ENCODE measurements at regions not wholly inside any gene's neighbourhood (a gene's known extent, or its start where the extent isn't known, plus 50 kb on each side); places are given as distances from the start of the nearest gene placed in this dataset.

GRCh38 chr7:112963634-112964033 lies 123.0 kb downstream of the GPR85 start:
- Mint-ChIP-seq H3K27me3 (ENCODE audit: insufficient read depth) (no peaks in the 10 kb centered on the region), H3K9me3 (no peaks in the 10 kb centered on the region), H3K36me3 (ENCODE audit: low read depth) (no peaks in the 10 kb centered on the region), H3K27ac (no peak overlapping the region), H3K4me1 (no peaks in the 10 kb centered on the region), H3K4me3 (no peak overlapping the region)
- no peak for TF ChIP-seq CTCF (conservative IDR thresholded peaks at IDR 0.05)
- no peaks in the 10 kb centered on the region for H3K9me3 ChIP-seq (ENCODE audit: control insufficient read depth, low read length)
- no peak overlapping the region for H3K27ac ChIP-seq (ENCODE audit: low read depth, low read length)
- H3K36me3 ChIP-seq (ENCODE audit: control insufficient read depth, insufficient read depth, low read length): no peaks in the 10 kb centered on the region
- H3K4me3 ChIP-seq (ENCODE audit: low read length): no peak overlapping the region
- no peak for DNase-seq
- no peak overlapping the region for H3K9ac ChIP-seq (ENCODE audit: extremely low read depth, low read length, poor library complexity, severe bottlenecking)
- no peaks in the 10 kb centered on the region for H3K4me1 ChIP-seq (ENCODE audit: control insufficient read depth, insufficient read depth, low read length)
- 67% methylated on average over 1 of the region's 1 CpG; no CpG with 5 or more reads in 1 of the 2 experiments for WGBS, 2 experiments (ENCODE audit: insufficient coverage in 1 of 2, insufficient read length in 1 of 2)
- H3K27me3 ChIP-seq (ENCODE audit: control insufficient read depth, insufficient read depth, low read length, poor library complexity, severe bottlenecking): no peaks in the 10 kb centered on the region

GRCh38 chr7:112962815-112963214 lies 123.8 kb downstream of the GPR85 start:
- Mint-ChIP-seq H3K27ac (no peak overlapping the region), H3K36me3 (ENCODE audit: low read depth) (no peaks in the 10 kb centered on the region), H3K4me3 (no peak overlapping the region), H3K4me1 (no peaks in the 10 kb centered on the region), H3K9me3 (no peaks in the 10 kb centered on the region), H3K27me3 (ENCODE audit: insufficient read depth) (no peaks in the 10 kb centered on the region)
- 75 to 87% methylated on average over 1 to 2 of the region's 3 CpGs for WGBS, 2 experiments (ENCODE audit: insufficient coverage in 1 of 2, insufficient read length in 1 of 2)
- Histone ChIP-seq H3K36me3 (ENCODE audit: control insufficient read depth, insufficient read depth, low read length) (no peaks in the 10 kb centered on the region), H3K4me3 (ENCODE audit: low read length) (no peak overlapping the region), H3K27me3 (ENCODE audit: control insufficient read depth, insufficient read depth, low read length, poor library complexity, severe bottlenecking) (no peaks in the 10 kb centered on the region), H3K4me1 (ENCODE audit: control insufficient read depth, insufficient read depth, low read length) (no peaks in the 10 kb centered on the region), H3K9ac (ENCODE audit: extremely low read depth, low read length, poor library complexity, severe bottlenecking) (no peak overlapping the region), H3K9me3 (ENCODE audit: control insufficient read depth, low read length) (no peaks in the 10 kb centered on the region), H3K27ac (ENCODE audit: low read depth, low read length) (no peak overlapping the region)
- TF ChIP-seq CTCF (conservative IDR thresholded peaks at IDR 0.05): no peak
- DNase-seq: no peak

GRCh38 chr7:112959276-112959675 lies 127.4 kb downstream of the GPR85 start:
- Histone ChIP-seq H3K36me3 (ENCODE audit: control insufficient read depth, insufficient read depth, low read length) (no peaks in the 10 kb centered on the region), H3K9me3 (ENCODE audit: control insufficient read depth, low read length) (no peaks in the 10 kb centered on the region), H3K4me1 (ENCODE audit: control insufficient read depth, insufficient read depth, low read length) (no peaks in the 10 kb centered on the region), H3K9ac (ENCODE audit: extremely low read depth, low read length, poor library complexity, severe bottlenecking) (no peak overlapping the region), H3K27ac (ENCODE audit: low read depth, low read length) (no peak overlapping the region), H3K4me3 (ENCODE audit: low read length) (no peak overlapping the region), H3K27me3 (ENCODE audit: control insufficient read depth, insufficient read depth, low read length, poor library complexity, severe bottlenecking) (peaks cover 5% of the 10 kb centered on the region)
- Mint-ChIP-seq H3K9me3 (no peaks in the 10 kb centered on the region), H3K36me3 (ENCODE audit: low read depth) (no peaks in the 10 kb centered on the region), H3K4me3 (no peak overlapping the region), H3K27me3 (ENCODE audit: insufficient read depth) (peaks cover 4% of the 10 kb centered on the region), H3K27ac (no peak overlapping the region), H3K4me1 (no peaks in the 10 kb centered on the region)
- TF ChIP-seq CTCF (conservative IDR thresholded peaks at IDR 0.05): no peak
- no peak for DNase-seq
